H1 (cell line): ENCODE measurements at regions not wholly inside any gene's neighbourhood (a gene's known extent, or its start where the extent isn't known, plus 50 kb on each side); places are given as distances from the start of the nearest gene placed in this dataset.

Experiments
- FOSL1 ChIP-seq: IDR thresholded peaks from 2 replicates; pipeline ENCODE4 v1.6.1; 2011; ENCODE audit warnings: mild to moderate bottlenecking, low read depth, low read length, moderate library complexity; ENCODE audit not compliant: insufficient read depth
- GABPA ChIP-seq: IDR thresholded peaks from 2 replicates; pipeline ENCODE4 v1.6.1; 2011; ENCODE audit warnings: mild to moderate bottlenecking, low read length, moderate library complexity, borderline replicate concordance; ENCODE audit not compliant: insufficient read depth
- HDAC6 ChIP-seq: IDR thresholded peaks from one replicate; pipeline ENCODE4 v1.7.1; 2012; ENCODE audit warnings: low read depth, mild to moderate bottlenecking, inconsistent platforms, low read length, moderate library complexity
- KDM1A ChIP-seq: fragments of 200-600, 300-600 bp; sonication (generic); IDR thresholded peaks from 2 replicates; pipeline ENCODE4 v1.7.1; 2016; ENCODE audit warnings: mild to moderate bottlenecking, low read length, borderline replicate concordance
- RBBP5 ChIP-seq: IDR thresholded peaks from 2 replicates; pipeline ENCODE4 v1.7.1; 2012; ENCODE audit warnings: low read depth, mild to moderate bottlenecking, inconsistent platforms, low read length, moderate library complexity, borderline replicate concordance
- SIRT6 ChIP-seq: IDR thresholded peaks from one replicate; pipeline ENCODE4 v1.7.1; 2012; ENCODE audit warnings: low read length, inconsistent platforms
- TF ChIP-seq, protein P1 (sequence below): fragments of 300-600 bp; sonication (generic); IDR thresholded peaks from 2 replicates; pipeline ENCODE4 v1.7.1; 2012; ENCODE audit warnings: low read length, moderate library complexity, mild to moderate bottlenecking, inconsistent platforms; ENCODE audit not compliant: insufficient replicate concordance
- TF ChIP-seq, protein P2 (sequence below): IDR thresholded peaks from 2 replicates; pipeline ENCODE4 v1.6.1; 2012; ENCODE audit warnings: inconsistent platforms

- TF ChIP-seq, protein P1, sequence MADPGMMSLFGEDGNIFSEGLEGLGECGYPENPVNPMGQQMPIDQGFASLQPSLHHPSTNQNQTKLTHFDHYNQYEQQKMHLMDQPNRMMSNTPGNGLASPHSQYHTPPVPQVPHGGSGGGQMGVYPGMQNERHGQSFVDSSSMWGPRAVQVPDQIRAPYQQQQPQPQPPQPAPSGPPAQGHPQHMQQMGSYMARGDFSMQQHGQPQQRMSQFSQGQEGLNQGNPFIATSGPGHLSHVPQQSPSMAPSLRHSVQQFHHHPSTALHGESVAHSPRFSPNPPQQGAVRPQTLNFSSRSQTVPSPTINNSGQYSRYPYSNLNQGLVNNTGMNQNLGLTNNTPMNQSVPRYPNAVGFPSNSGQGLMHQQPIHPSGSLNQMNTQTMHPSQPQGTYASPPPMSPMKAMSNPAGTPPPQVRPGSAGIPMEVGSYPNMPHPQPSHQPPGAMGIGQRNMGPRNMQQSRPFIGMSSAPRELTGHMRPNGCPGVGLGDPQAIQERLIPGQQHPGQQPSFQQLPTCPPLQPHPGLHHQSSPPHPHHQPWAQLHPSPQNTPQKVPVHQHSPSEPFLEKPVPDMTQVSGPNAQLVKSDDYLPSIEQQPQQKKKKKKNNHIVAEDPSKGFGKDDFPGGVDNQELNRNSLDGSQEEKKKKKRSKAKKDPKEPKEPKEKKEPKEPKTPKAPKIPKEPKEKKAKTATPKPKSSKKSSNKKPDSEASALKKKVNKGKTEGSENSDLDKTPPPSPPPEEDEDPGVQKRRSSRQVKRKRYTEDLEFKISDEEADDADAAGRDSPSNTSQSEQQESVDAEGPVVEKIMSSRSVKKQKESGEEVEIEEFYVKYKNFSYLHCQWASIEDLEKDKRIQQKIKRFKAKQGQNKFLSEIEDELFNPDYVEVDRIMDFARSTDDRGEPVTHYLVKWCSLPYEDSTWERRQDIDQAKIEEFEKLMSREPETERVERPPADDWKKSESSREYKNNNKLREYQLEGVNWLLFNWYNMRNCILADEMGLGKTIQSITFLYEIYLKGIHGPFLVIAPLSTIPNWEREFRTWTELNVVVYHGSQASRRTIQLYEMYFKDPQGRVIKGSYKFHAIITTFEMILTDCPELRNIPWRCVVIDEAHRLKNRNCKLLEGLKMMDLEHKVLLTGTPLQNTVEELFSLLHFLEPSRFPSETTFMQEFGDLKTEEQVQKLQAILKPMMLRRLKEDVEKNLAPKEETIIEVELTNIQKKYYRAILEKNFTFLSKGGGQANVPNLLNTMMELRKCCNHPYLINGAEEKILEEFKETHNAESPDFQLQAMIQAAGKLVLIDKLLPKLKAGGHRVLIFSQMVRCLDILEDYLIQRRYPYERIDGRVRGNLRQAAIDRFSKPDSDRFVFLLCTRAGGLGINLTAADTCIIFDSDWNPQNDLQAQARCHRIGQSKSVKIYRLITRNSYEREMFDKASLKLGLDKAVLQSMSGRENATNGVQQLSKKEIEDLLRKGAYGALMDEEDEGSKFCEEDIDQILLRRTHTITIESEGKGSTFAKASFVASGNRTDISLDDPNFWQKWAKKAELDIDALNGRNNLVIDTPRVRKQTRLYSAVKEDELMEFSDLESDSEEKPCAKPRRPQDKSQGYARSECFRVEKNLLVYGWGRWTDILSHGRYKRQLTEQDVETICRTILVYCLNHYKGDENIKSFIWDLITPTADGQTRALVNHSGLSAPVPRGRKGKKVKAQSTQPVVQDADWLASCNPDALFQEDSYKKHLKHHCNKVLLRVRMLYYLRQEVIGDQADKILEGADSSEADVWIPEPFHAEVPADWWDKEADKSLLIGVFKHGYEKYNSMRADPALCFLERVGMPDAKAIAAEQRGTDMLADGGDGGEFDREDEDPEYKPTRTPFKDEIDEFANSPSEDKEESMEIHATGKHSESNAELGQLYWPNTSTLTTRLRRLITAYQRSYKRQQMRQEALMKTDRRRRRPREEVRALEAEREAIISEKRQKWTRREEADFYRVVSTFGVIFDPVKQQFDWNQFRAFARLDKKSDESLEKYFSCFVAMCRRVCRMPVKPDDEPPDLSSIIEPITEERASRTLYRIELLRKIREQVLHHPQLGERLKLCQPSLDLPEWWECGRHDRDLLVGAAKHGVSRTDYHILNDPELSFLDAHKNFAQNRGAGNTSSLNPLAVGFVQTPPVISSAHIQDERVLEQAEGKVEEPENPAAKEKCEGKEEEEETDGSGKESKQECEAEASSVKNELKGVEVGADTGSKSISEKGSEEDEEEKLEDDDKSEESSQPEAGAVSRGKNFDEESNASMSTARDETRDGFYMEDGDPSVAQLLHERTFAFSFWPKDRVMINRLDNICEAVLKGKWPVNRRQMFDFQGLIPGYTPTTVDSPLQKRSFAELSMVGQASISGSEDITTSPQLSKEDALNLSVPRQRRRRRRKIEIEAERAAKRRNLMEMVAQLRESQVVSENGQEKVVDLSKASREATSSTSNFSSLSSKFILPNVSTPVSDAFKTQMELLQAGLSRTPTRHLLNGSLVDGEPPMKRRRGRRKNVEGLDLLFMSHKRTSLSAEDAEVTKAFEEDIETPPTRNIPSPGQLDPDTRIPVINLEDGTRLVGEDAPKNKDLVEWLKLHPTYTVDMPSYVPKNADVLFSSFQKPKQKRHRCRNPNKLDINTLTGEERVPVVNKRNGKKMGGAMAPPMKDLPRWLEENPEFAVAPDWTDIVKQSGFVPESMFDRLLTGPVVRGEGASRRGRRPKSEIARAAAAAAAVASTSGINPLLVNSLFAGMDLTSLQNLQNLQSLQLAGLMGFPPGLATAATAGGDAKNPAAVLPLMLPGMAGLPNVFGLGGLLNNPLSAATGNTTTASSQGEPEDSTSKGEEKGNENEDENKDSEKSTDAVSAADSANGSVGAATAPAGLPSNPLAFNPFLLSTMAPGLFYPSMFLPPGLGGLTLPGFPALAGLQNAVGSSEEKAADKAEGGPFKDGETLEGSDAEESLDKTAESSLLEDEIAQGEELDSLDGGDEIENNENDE, result no peak
- no peak for TF ChIP-seq RBBP5
- TF ChIP-seq, protein P2, sequence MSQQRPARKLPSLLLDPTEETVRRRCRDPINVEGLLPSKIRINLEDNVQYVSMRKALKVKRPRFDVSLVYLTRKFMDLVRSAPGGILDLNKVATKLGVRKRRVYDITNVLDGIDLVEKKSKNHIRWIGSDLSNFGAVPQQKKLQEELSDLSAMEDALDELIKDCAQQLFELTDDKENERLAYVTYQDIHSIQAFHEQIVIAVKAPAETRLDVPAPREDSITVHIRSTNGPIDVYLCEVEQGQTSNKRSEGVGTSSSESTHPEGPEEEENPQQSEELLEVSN, result no peak
- TF ChIP-seq HDAC6, result no peak
- no peak for TF ChIP-seq GABPA
- TF ChIP-seq KDM1A, result no peak
- TF ChIP-seq SIRT6, result no peak
- TF ChIP-seq FOSL1, result no peak
- TF ChIP-seq, all 59 proteins: peak for 0
Measured at GRCh38 chr12:65536876-65537681, 258.6 kb downstream of the MSRB3 start (continued).
